KMS-11 (cell line): ENCODE measurements at regions not wholly inside any gene's neighbourhood (a gene's known extent, or its start where the extent isn't known, plus 50 kb on each side); places are given as distances from the start of the nearest gene placed in this dataset.

Experiments
- H2AFZ ChIP-seq: fragments of 200-600 bp; sonication (generic); 2 replicates; pipeline ENCODE4 v1.6.1; 2016; ENCODE audit warnings: antibody characterized with exemption, mixed run types, low read depth
- H3K27ac ChIP-seq: fragments of 200-600 bp; sonication (generic); 2 replicates; pipeline ENCODE4 v1.6.1; 2016; ENCODE audit warnings: mild to moderate bottlenecking, mixed run types
- H3K27me3 ChIP-seq: fragments of 200-600 bp; sonication (generic); 2 replicates; pipeline ENCODE4 v1.6.1; 2017; ENCODE audit warnings: mild to moderate bottlenecking, low read depth, mixed run types, moderate library complexity; ENCODE audit not compliant: insufficient read depth
- H3K36me3 ChIP-seq: fragments of 200-600 bp; sonication (generic); 2 replicates; pipeline ENCODE4 v1.6.1; 2017; ENCODE audit warnings: mild to moderate bottlenecking, mixed run types; ENCODE audit not compliant: insufficient read depth
- H3K4me1 ChIP-seq: fragments of 200-600 bp; sonication (generic); 2 replicates; pipeline ENCODE4 v1.6.1; 2016; ENCODE audit warnings: mild to moderate bottlenecking, low read depth, mixed run types; ENCODE audit not compliant: poor library complexity, severe bottlenecking
- H3K4me2 ChIP-seq: fragments of 200-600 bp; sonication (generic); 2 replicates; pipeline ENCODE4 v1.7.0; 2016; ENCODE audit warnings: mild to moderate bottlenecking, mixed run types
- H3K4me3 ChIP-seq: fragments of 200-600 bp; sonication (generic); IDR thresholded peaks from 2 replicates; pipeline ENCODE4 v1.6.1; 2017; ENCODE audit warnings: low read depth, low read length, mixed read lengths; ENCODE audit not compliant: insufficient read depth
- H3K79me2 ChIP-seq: fragments of 200-600 bp; sonication (generic); 2 replicates; pipeline ENCODE4 v1.6.1; 2016; ENCODE audit warnings: low read depth, mixed run types; ENCODE audit not compliant: insufficient read depth
- H3K9ac ChIP-seq: fragments of 200-600 bp; sonication (generic); 2 replicates; pipeline ENCODE4 v1.6.1; 2016; ENCODE audit warnings: mild to moderate bottlenecking, mixed run types
- H4K20me1 ChIP-seq: fragments of 200-600 bp; sonication (generic); 2 replicates; pipeline ENCODE4 v1.6.1; 2016; ENCODE audit warnings: mild to moderate bottlenecking, mixed run types; ENCODE audit not compliant: insufficient read depth
- CTCF ChIP-seq: fragments of 200-600 bp; sonication (generic); conservative IDR thresholded peaks from 2 replicates; pipeline ENCODE4 v1.6.1; 2017; ENCODE audit warnings: low read depth, mild to moderate bottlenecking, antibody characterized with exemption, low read length, moderate library complexity, mixed read lengths

GRCh38 chr9:103881419-103881818 is 212.7 kb upstream of the SMC2 start:
- TF ChIP-seq CTCF: no peak
- H3K79me2 ChIP-seq: no peaks in the 10 kb centered on the region
- H3K4me2 ChIP-seq: no peak overlapping the region
- H4K20me1 ChIP-seq: no peaks in the 10 kb centered on the region
- H3K9ac ChIP-seq: no peak overlapping the region
- H3K36me3 ChIP-seq: no peaks in the 10 kb centered on the region
- no peak overlapping the region for H3K27ac ChIP-seq
- no peaks in the 10 kb centered on the region for H3K4me1 ChIP-seq
- no peak overlapping the region for H2AFZ ChIP-seq
- no peaks in the 10 kb centered on the region for H3K27me3 ChIP-seq
- H3K4me3 ChIP-seq: no peak overlapping the region

- H3K4me1 ChIP-seq: peaks cover 9% of the 10 kb centered on the region
- H3K4me3 ChIP-seq: no peak overlapping the region
- H3K9ac ChIP-seq: no peak overlapping the region
- H3K27me3 ChIP-seq: no peaks in the 10 kb centered on the region
- TF ChIP-seq CTCF: no peak
- no peaks in the 10 kb centered on the region for H3K79me2 ChIP-seq
- no peak overlapping the region for H3K27ac ChIP-seq
- H2AFZ ChIP-seq: no peak overlapping the region
- H3K36me3 ChIP-seq: no peaks in the 10 kb centered on the region
- H3K4me2 ChIP-seq: no peak overlapping the region
- no peaks in the 10 kb centered on the region for H4K20me1 ChIP-seq
These were observed 204.1 kb upstream of the SMC2 start for GRCh38 chr9:103889989-103890388.

- no peak overlapping the region for H3K4me2 ChIP-seq
- TF ChIP-seq CTCF: no peak
These were observed 199.9 kb upstream of the SMC2 start for GRCh38 chr9:103894184-103894583.

GRCh38 chr9:103898550-103898949 is 195.6 kb upstream of the SMC2 start:
- Histone ChIP-seq H3K79me2 (no peaks in the 10 kb centered on the region), H3K4me3 (no peak overlapping the region), H2AFZ (no peak overlapping the region), H3K4me1 (no peaks in the 10 kb centered on the region), H3K36me3 (no peaks in the 10 kb centered on the region), H4K20me1 (no peaks in the 10 kb centered on the region), H3K9ac (no peak overlapping the region), H3K27ac (no peak overlapping the region), H3K4me2 (no peak overlapping the region), H3K27me3 (no peaks in the 10 kb centered on the region)
- no peak for TF ChIP-seq CTCF

More at GRCh38 chr9:103894184-103894583, 199.9 kb upstream of the SMC2 start:
- H3K9ac ChIP-seq: no peak overlapping the region
- no peak overlapping the region for H3K4me3 ChIP-seq
- no peaks in the 10 kb centered on the region for H3K27me3 ChIP-seq
- no peaks in the 10 kb centered on the region for H3K79me2 ChIP-seq
- H3K36me3 ChIP-seq: no peaks in the 10 kb centered on the region
- H3K4me1 ChIP-seq: peaks cover 9% of the 10 kb centered on the region
- H4K20me1 ChIP-seq: no peaks in the 10 kb centered on the region
- H2AFZ ChIP-seq: no peak overlapping the region
- H3K27ac ChIP-seq: no peak overlapping the region
